ENCODE measurements at regions not wholly inside any gene's neighbourhood (a gene's known extent, or its start where the extent isn't known, plus 50 kb on each side); places are given as distances from the start of the nearest gene placed in this dataset.
A peak's percentile ranks its signal among the peaks of the same experiment; 100 is the strongest.

DNA sequence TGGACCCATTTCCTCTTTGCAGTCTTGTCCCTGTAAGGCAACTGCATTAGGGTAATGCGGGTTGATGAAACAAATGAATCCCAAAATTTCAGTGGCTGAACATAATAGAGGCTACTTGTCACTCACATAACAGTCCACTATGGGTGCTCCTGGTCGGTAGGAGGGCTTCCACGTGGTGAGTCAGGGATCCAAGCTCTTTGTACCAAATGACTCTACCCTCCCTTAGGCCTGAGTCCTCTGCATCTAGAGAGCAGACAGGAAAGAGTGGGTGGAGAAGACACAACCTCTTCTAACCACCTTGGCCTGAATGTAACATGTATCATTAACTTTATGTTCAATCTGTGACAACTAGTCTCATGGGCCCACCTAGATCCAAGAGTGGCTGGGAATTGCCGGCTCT is 86.2 kb upstream of the HAAO start:
- TF ChIP-seq ZFX (IDR thresholded peaks at IDR 0.05), result no peak
- TF ChIP-seq CTCF (conservative IDR thresholded peaks at IDR 0.05), result no peak
- 0 out of 2 replicates have a peak overlapping the region, but pooled peaks have one; percentile 4 for H3K27ac ChIP-seq

- H3K27ac ChIP-seq, result peak overlapping the region; percentile 4; the same call in 1 of the 2 replicates
- no peak for TF ChIP-seq ZFX (IDR thresholded peaks at IDR 0.05)
- no peak for TF ChIP-seq CTCF (conservative IDR thresholded peaks at IDR 0.05)
Observed at GRCh38 chr2:42877936-42878335, 85.6 kb upstream of the HAAO start.

DNA sequence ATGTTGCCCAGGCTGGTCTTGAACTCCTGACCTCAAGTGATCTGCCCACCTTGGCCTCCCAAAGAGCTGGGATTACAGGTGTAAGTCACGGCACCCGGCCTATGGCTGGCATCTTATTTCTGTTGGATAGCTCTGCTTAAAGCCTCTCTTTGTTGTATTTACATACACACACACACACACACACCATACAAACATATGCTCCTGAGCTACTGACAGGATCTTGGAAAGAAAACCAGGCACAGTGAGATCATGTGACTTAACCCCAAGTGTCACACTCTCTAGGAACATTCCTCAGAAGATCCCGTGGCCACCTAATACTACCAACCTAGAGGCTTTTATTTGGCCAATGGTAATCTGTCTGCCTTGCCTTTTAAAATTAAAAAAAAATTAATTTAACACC is 85.1 kb upstream of the HAAO start:
- TF ChIP-seq CTCF (conservative IDR thresholded peaks at IDR 0.05), result no peak
- no peak for TF ChIP-seq ZFX (IDR thresholded peaks at IDR 0.05)
- H3K27ac ChIP-seq, result peak overlapping the region; percentile 96

GRCh38 chr2:42876326-42876751 is 84.0 kb upstream of the HAAO start:
- H3K27ac ChIP-seq, result peak overlapping the region; percentile 96
- TF ChIP-seq ZFX (IDR thresholded peaks at IDR 0.05) (peak; percentile 28; the same call in 1 of the 2 replicates), CTCF (conservative IDR thresholded peaks at IDR 0.05) (no peak)

DNA sequence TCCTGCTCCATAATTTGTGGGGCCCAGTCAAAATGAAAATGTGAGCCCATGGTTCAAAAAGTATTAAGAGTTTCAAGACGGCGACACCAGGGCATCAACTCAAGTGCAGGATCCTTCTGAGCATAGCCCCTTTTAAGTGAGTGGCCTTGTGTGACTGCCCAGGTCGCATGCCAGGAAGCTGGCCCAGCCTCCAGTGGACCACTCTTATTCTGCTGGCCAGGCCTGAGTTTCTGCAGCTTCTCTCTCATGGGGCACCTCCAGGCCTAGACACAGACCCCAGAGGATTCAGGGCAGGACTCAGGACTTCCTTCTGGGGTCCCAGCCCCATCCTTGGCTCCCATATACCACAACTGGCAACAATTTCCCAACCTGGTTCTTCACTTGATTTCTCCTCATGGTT is 83.5 kb upstream of the HAAO start:
- TF ChIP-seq CTCF (conservative IDR thresholded peaks at IDR 0.05), result no peak
- TF ChIP-seq ZFX (IDR thresholded peaks at IDR 0.05), result no peak
- H3K27ac ChIP-seq, result peak overlapping the region; percentile 96

DNA sequence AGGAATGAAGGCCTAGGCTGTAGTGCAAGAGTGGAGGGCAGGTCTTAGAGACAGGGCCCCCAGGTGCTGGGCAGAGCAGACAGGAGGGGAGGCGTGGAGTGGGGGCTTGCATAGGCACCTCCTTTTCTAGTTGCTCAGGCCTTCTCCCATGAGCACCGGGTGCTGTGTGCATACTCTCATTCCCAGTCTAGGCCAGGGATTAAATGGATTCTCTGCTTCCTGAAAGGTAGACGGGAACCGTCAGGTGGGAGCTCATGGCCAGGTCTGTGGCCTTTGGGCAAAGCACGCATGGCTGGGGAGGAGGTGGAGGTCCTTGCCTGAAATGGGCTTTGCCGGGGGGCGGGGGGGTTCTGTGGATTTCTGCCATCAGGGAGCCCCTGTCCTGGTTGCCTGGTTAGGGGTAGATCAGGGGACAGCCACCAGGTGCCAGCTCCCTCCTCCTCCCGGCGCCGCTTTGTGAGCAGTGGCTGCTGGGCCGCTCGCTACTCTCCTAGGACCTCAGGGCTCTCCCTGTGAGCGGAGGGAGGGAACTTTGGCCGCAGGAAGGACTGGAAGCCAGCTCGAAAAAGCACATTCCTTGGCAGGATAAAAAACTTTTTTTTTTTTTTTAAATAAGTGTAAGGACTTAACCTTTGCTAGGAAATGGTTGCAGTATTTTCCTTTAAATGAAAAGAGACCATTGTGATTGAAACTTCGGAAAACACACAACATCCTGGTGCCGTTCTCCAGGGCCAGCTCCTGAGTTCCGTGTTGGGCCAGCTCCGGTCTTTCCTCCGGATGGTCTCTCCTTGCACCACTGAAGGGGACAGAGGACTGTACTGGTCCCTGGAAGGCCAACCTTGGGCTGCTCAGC is 82.8 kb upstream of the HAAO start:
- TF ChIP-seq ZFX (IDR thresholded peaks at IDR 0.05) (no peak), CTCF (conservative IDR thresholded peaks at IDR 0.05) (no peak)
- H3K27ac ChIP-seq, result peak overlapping the region; percentile 96

GRCh38 chr2:42872721-42873120 is 80.3 kb upstream of the HAAO start:
- H3K27ac ChIP-seq, result no peak overlapping the region
- TF ChIP-seq ZFX (IDR thresholded peaks at IDR 0.05) (no peak), CTCF (conservative IDR thresholded peaks at IDR 0.05) (no peak)
